ENCODE measurements at regions not wholly inside any gene's neighbourhood (a gene's known extent, or its start where the extent isn't known, plus 50 kb on each side); places are given as distances from the start of the nearest gene placed in this dataset.

- peaks cover 0 to 39% (median 24%) of the 10 kb centered on the region in 11 experiments; a peak in 21 of 22 replicates for H3K36me3 ChIP-seq
- no peaks in the 10 kb centered on the region for H3K9me3 ChIP-seq (replicated peaks in 1 of 11)
- peaks cover 43 to 60% (median 56%) of the 10 kb centered on the region in 10 experiments for H3K4me1 ChIP-seq
- no peaks in the 10 kb centered on the region for H3K27me3 ChIP-seq
- TF ChIP-seq Cebpa-rat (IDR thresholded peaks at IDR 0.05), result no peak
- H3K4me3 ChIP-seq, result peak overlapping the region; percentile 71 to 92 (median 83)
- H3K9ac ChIP-seq, result peak overlapping the region; percentile 93 to 100 (median 100)
- H3K4me2 ChIP-seq, result peak overlapping the region; percentile 60 to 97 (median 86)
- H3K27ac ChIP-seq, result peak overlapping the region; percentile 89 to 100 (median 100)
- peaks cover 54 to 56% (median 56%) of the 10 kb centered on the region in 11 experiments for H4K20me1 ChIP-seq
Observed at GRCh38 chr9:94167376-94167890, 83.2 kb downstream of the PTPDC1 start.

- TF ChIP-seq Cebpa-rat (IDR thresholded peaks at IDR 0.05), result no peak
- peaks cover 53 to 69% (median 65%) of the 10 kb centered on the region in 10 experiments for H3K4me1 ChIP-seq
- peak overlapping the region; percentile 71 to 92 (median 83) for H3K4me3 ChIP-seq
- peak overlapping the region; percentile 60 to 97 (median 86) for H3K4me2 ChIP-seq
- H3K27ac ChIP-seq, result peak overlapping the region; percentile 89 to 100 (median 100); a peak in 21 of 22 replicates
- peaks cover 5 to 48% (median 33%) of the 10 kb centered on the region in 11 experiments for H3K36me3 ChIP-seq
- peak overlapping the region; percentile 93 to 100 (median 100) for H3K9ac ChIP-seq
- H3K9me3 ChIP-seq (replicated peaks in 1 of 11), result no peaks in the 10 kb centered on the region
- no peaks in the 10 kb centered on the region for H3K27me3 ChIP-seq
- peaks cover 64 to 66% (median 65%) of the 10 kb centered on the region in 11 experiments for H4K20me1 ChIP-seq
Observed at GRCh38 chr9:94168203-94169000, 84.1 kb downstream of the PTPDC1 start.

- Histone ChIP-seq H3K4me1 (peaks cover 63 to 79% (median 74%) of the 10 kb centered on the region in 10 experiments), H3K4me2 (peak overlapping the region; percentile 60 to 97 (median 86); a peak in 21 of 22 replicates), H3K27ac (no peak overlapping the region), H3K4me3 (peak overlapping the region in 8 of 10 experiments; percentile 71 to 89 (median 83); a peak in 8 of 20 replicates), H3K36me3 (peaks cover 18 to 64% (median 46%) of the 10 kb centered on the region in 11 experiments), H3K9ac (peak overlapping the region in 1 of 11 experiments; percentile 93; a peak in 2 of 22 replicates), H3K27me3 (no peaks in the 10 kb centered on the region), H4K20me1 (peaks cover 80 to 82% (median 81%) of the 10 kb centered on the region in 11 experiments), H3K9me3 (replicated peaks in 1 of 11) (no peaks in the 10 kb centered on the region)
- TF ChIP-seq Cebpa-rat (IDR thresholded peaks at IDR 0.05), result no peak
Observed at GRCh38 chr9:94169968-94170367, 85.7 kb downstream of the PTPDC1 start.

- TF ChIP-seq Cebpa-rat (IDR thresholded peaks at IDR 0.05), result no peak
Observed at GRCh38 chr9:94173632-94174031, 85.5 kb upstream of the ZNF169 start.

GRCh38 chr9:94174164-94174563 lies 84.9 kb upstream of the ZNF169 start:
- Histone ChIP-seq H3K4me2 (peak overlapping the region; percentile 62 to 88 (median 79)), H3K27ac (peak overlapping the region in 4 of 11 experiments; percentile 16 to 47 (median 28); a peak in 7 of 22 replicates), H3K4me1 (peaks cover 66 to 87% (median 79%) of the 10 kb centered on the region in 10 experiments), H3K36me3 (peaks cover 54 to 98% (median 79%) of the 10 kb centered on the region in 11 experiments), H4K20me1 (peaks cover 97 to 100% (median 100%) of the 10 kb centered on the region in 11 experiments), H3K9me3 (replicated peaks in 1 of 11) (no peaks in the 10 kb centered on the region), H3K27me3 (no peaks in the 10 kb centered on the region), H3K9ac (peak overlapping the region in 5 of 11 experiments; percentile 4 to 49 (median 20); a peak in 5 of 22 replicates), H3K4me3 (peak overlapping the region in 6 of 10 experiments; percentile 11 to 50 (median 34); a peak in 10 of 20 replicates)
- no peak for TF ChIP-seq Cebpa-rat (IDR thresholded peaks at IDR 0.05)

More at GRCh38 chr9:94173632-94174031, 85.5 kb upstream of the ZNF169 start:
- H3K4me3 ChIP-seq, result peak overlapping the region in 2 of 10 experiments; percentile 34 to 50; a peak in 6 of 20 replicates
- peak overlapping the region in 3 of 11 experiments; percentile 2 to 49 (median 15); a peak in 2 of 22 replicates for H3K9ac ChIP-seq
- H3K36me3 ChIP-seq, result peaks cover 48 to 98% (median 78%) of the 10 kb centered on the region in 11 experiments
- no peaks in the 10 kb centered on the region for H3K9me3 ChIP-seq (replicated peaks in 1 of 11)
- H3K27me3 ChIP-seq, result no peaks in the 10 kb centered on the region
- peak overlapping the region in 3 of 11 experiments; percentile 18 to 47 (median 38); a peak in 3 of 22 replicates for H3K27ac ChIP-seq
- H3K4me2 ChIP-seq, result peak overlapping the region; percentile 62 to 88 (median 79)
- H4K20me1 ChIP-seq, result peaks cover 97 to 100% (median 100%) of the 10 kb centered on the region in 11 experiments
- H3K4me1 ChIP-seq, result peaks cover 71 to 93% (median 85%) of the 10 kb centered on the region in 10 experiments

GRCh38 chr9:94175669-94176068 lies 83.4 kb upstream of the ZNF169 start:
- Histone ChIP-seq H3K36me3 (peaks cover 68 to 100% (median 88%) of the 10 kb centered on the region in 11 experiments), H3K27me3 (no peaks in the 10 kb centered on the region), H4K20me1 (peaks cover 96 to 100% (median 100%) of the 10 kb centered on the region in 11 experiments), H3K4me3 (peak overlapping the region in 6 of 10 experiments; percentile 19 to 50 (median 34); a peak in 8 of 20 replicates), H3K4me2 (peak overlapping the region; percentile 62 to 88 (median 76)), H3K9ac (peak overlapping the region in 3 of 11 experiments; percentile 12 to 49 (median 28); a peak in 3 of 22 replicates), H3K27ac (peak overlapping the region in 8 of 11 experiments; percentile 0 to 38 (median 18); a peak in 9 of 22 replicates), H3K4me1 (peaks cover 57 to 83% (median 67%) of the 10 kb centered on the region in 10 experiments), H3K9me3 (replicated peaks in 1 of 11) (no peaks in the 10 kb centered on the region)
- no peak for TF ChIP-seq Cebpa-rat (IDR thresholded peaks at IDR 0.05)

GRCh38 chr9:94176608-94177007 lies 82.5 kb upstream of the ZNF169 start:
- no peaks in the 10 kb centered on the region for H3K27me3 ChIP-seq
- no peaks in the 10 kb centered on the region for H3K9me3 ChIP-seq (replicated peaks in 1 of 11)
- no peak for TF ChIP-seq Cebpa-rat (IDR thresholded peaks at IDR 0.05)
- peak overlapping the region in 9 of 11 experiments; percentile 56 to 88 (median 79); a peak in 17 of 22 replicates for H3K4me2 ChIP-seq
- peaks cover 68 to 100% (median 83%) of the 10 kb centered on the region in 11 experiments for H3K36me3 ChIP-seq
- no peak overlapping the region for H3K9ac ChIP-seq
- peaks cover 93 to 100% (median 100%) of the 10 kb centered on the region in 11 experiments for H4K20me1 ChIP-seq
- peak overlapping the region in 3 of 11 experiments; percentile 12 to 39 (median 12); a peak in 4 of 22 replicates for H3K27ac ChIP-seq
- H3K4me1 ChIP-seq, result peaks cover 56 to 76% (median 62%) of the 10 kb centered on the region in 10 experiments
- peak overlapping the region in 1 of 10 experiments; percentile 9; a peak in 1 of 20 replicates for H3K4me3 ChIP-seq

GRCh38 chr9:94178927-94179326 lies 80.2 kb upstream of the ZNF169 start:
- peaks cover 38 to 64% (median 48%) of the 10 kb centered on the region in 10 experiments for H3K4me1 ChIP-seq
- TF ChIP-seq Cebpa-rat (IDR thresholded peaks at IDR 0.05), result no peak
- H3K4me2 ChIP-seq, result no peak overlapping the region
- no peaks in the 10 kb centered on the region for H3K9me3 ChIP-seq (replicated peaks in 1 of 11)
- H3K9ac ChIP-seq, result peak overlapping the region in 1 of 11 experiments; percentile 26; a peak in 1 of 22 replicates
- H3K36me3 ChIP-seq, result peaks cover 67 to 98% (median 76%) of the 10 kb centered on the region in 11 experiments
- peaks cover 70 to 98% (median 88%) of the 10 kb centered on the region in 11 experiments for H4K20me1 ChIP-seq
- no peak overlapping the region for H3K27ac ChIP-seq
- no peak overlapping the region for H3K4me3 ChIP-seq
- H3K27me3 ChIP-seq, result no peaks in the 10 kb centered on the region

Measured in BLaER1 treated with 17β-estradiol and CSF1 and Interleukin-3, amounts not matched to agents 10 nM and 100 nM (cell line).